ENCODE measurements at regions not wholly inside any gene's neighbourhood (a gene's known extent, or its start where the extent isn't known, plus 50 kb on each side); places are given as distances from the start of the nearest gene placed in this dataset.
"Not testable (repeated sequence)": the region's sequence is repeated elsewhere in the genome, so short reads cannot be mapped to it uniquely, and the experiment has no call there.

DNA sequence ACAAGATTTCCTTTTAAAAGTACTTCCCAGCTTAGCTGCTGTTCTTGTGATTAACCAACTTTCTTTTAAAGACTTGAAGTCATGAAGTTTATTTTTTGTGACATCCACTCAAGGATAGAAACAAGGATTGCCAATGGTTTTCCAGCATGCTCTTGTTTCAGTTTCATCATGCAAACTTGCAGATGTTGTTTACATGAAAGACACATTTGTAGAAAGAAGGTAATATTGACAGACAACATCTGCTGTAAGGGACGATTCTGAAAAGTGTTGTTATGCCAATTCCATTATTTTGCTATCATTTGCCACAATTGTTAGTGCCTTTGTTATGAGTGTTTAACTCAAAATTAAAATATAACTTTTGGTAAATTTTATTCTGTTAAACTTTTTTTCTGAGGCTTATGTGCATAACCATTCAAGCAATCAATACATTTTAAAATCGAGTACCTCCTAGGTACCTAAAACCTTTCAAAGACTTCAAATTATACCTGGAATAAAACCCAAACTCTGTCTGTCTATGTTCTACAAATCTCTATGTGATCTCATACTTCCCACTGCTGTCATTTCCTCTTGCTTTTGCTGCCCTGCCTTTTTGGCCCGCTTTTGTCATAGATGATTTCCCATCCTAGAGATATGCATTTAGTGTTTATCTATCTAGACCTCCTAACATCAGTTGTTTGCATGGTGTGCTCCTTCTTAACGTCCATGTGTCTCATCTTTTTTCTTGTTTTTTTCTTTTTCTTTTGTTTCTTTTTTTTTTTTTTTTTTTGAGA is 630.4 kb downstream of the NR2F2 start:
- H3K9ac ChIP-seq (ENCODE audit: low read length) = no peak overlapping the region
- no peaks in the 10 kb centered on the region for H3K9me3 ChIP-seq (ENCODE audit: control insufficient read depth, insufficient read depth, low read depth, low read length)
- H3K4me1 ChIP-seq (ENCODE audit: control insufficient read depth, insufficient read depth, low read length) = no peaks in the 10 kb centered on the region
- no peaks in the 10 kb centered on the region for H3K36me3 ChIP-seq (ENCODE audit: control insufficient read depth, insufficient read depth, low read length)
- H3K27me3 ChIP-seq (ENCODE audit: control insufficient read depth, insufficient read depth, low read length) = no peaks in the 10 kb centered on the region
- no peak overlapping the region for H3K4me3 ChIP-seq (ENCODE audit: low read depth, low read length)
- H3K27ac ChIP-seq (ENCODE audit: low read depth, low read length) = no peak overlapping the region

DNA sequence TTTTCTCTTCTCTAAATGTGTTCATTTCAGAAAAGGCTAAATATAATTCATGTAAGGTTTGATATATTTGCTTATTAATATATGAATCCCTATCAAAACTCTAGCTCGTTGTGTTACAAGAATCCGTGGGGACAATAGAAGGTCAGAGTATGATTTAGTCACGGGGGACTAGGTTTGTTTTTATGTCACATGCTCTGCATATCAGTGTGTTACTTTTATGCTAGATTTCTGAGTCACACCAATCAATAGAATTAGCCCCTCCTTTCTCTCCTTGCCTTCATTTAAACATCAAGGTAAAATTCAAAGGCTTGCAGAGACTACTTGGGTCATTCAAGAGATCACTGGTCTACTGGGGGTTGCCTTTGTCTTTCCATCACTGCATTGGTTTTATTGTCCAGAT is 636.1 kb downstream of the NR2F2 start:
- Histone ChIP-seq H3K27me3 (ENCODE audit: control insufficient read depth, insufficient read depth, low read length) (no peaks in the 10 kb centered on the region), H3K4me3 (ENCODE audit: low read depth, low read length) (no peak overlapping the region), H3K27ac (ENCODE audit: low read depth, low read length) (no peak overlapping the region), H3K4me1 (ENCODE audit: control insufficient read depth, insufficient read depth, low read length) (peaks cover 11% of the 10 kb centered on the region), H3K9me3 (ENCODE audit: control insufficient read depth, insufficient read depth, low read depth, low read length) (no peaks in the 10 kb centered on the region), H3K36me3 (ENCODE audit: control insufficient read depth, insufficient read depth, low read length) (no peaks in the 10 kb centered on the region), H3K9ac (ENCODE audit: low read length) (no peak overlapping the region)

DNA sequence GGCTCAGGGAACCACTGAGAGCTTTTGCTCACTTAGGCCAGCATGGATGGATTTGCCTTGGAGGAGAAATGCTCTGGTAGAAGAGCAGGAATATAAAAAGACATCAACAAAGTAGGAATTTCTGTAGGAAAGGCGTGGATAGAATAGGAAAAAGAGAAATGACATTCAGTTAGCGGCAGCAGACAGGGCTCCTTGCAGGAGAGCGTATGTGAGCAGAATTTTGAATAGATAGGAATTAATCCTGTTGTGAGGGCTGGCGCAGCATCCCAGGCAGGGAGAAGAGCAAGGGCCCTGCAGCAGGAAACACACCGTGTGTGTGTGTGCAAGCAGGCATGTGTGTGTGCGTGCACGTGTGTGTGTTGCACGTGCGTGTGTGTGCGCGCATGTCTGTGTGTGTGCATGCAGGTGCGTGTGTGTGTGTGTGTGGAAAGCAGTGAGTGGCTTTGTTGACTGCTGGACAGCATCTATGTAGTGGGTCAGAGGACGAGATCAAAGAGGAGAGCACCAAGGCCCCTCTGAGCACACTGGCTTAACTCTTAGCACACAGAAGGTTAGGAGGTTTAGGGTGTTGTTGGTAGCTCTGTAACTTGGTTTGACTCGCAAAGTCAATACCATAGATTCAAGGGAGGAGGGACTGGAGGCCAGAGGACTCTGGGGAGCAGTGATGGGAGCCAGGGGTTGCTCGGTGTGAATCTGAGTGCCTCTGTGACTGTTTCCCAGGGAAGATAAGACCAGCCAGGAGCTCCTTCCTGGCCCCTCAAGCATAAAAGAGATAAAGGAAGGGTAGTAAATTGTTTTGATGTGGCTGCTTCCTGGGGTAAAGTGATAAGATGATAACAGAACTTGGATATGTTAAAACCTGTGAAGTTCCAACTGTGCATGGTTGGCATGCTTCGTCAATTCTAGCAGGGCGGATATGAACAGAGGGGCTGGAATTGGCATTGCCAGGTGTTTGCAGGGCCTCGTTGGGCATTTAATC is 639.5 kb downstream of the NR2F2 start:
- no peaks in the 10 kb centered on the region for H3K36me3 ChIP-seq (ENCODE audit: control insufficient read depth, insufficient read depth, low read length)
- H3K9me3 ChIP-seq (ENCODE audit: control insufficient read depth, insufficient read depth, low read depth, low read length) = no peaks in the 10 kb centered on the region
- H3K27me3 ChIP-seq (ENCODE audit: control insufficient read depth, insufficient read depth, low read length) = no peaks in the 10 kb centered on the region
- H3K27ac ChIP-seq (ENCODE audit: low read depth, low read length) = no peak overlapping the region
- peaks cover 11% of the 10 kb centered on the region for H3K4me1 ChIP-seq (ENCODE audit: control insufficient read depth, insufficient read depth, low read length)
- no peak overlapping the region for H3K4me3 ChIP-seq (ENCODE audit: low read depth, low read length)
- no peak overlapping the region for H3K9ac ChIP-seq (ENCODE audit: low read length)

DNA sequence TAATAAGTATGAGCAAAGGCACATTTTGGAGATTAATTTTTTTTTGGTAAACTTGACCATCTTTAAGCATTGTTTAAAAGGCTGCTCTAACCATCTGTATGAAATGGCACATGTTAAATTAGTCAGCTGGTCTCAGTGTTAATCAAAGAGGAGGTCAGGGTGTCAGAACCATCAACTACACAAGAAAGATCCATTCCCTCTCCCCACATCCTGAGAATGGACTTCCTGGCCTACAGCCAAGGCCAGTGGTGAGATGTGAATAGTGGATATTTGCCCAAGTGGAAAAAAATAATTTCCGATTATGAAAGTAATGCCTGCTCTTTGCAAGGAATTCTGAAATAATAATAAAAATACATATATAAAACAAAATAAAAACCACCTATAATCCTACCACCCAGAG is 641.7 kb downstream of the NR2F2 start:
- H3K4me3 ChIP-seq (ENCODE audit: low read depth, low read length) = no peak overlapping the region
- H3K36me3 ChIP-seq (ENCODE audit: control insufficient read depth, insufficient read depth, low read length) = no peaks in the 10 kb centered on the region
- H3K27me3 ChIP-seq (ENCODE audit: control insufficient read depth, insufficient read depth, low read length) = no peaks in the 10 kb centered on the region

DNA sequence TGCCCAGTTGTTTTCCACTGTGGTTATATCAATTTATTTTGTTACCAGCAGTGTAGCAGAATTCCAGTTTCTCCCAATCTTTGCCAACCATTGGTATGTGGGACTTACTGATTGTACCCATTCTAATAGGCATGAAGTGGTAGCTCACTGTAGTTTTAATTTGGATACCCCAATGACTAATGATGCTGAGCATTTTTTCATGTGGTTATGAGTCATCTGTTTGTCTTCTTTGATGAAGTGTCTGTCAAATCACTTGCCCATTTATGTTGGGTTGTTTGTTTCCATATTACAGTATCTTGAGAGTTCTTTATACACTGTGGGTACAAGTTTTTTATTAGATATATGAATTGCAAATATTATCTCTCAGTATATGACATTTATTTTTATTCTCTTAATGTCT is 644.3 kb downstream of the NR2F2 start:
- Histone ChIP-seq H3K36me3 (ENCODE audit: control insufficient read depth, insufficient read depth, low read length) (no peaks in the 10 kb centered on the region), H3K4me3 (ENCODE audit: low read depth, low read length) (no peak overlapping the region), H3K27me3 (ENCODE audit: control insufficient read depth, insufficient read depth, low read length) (no peaks in the 10 kb centered on the region), H3K9me3 (ENCODE audit: control insufficient read depth, insufficient read depth, low read depth, low read length) (no peaks in the 10 kb centered on the region), H3K27ac (ENCODE audit: low read depth, low read length) (no peak overlapping the region), H3K4me1 (ENCODE audit: control insufficient read depth, insufficient read depth, low read length) (peaks cover 3% of the 10 kb centered on the region; the same call in 1 of the 2 replicates), H3K9ac (ENCODE audit: low read length) (no peak overlapping the region)

More for the DNA sequence above, 641.7 kb downstream of the NR2F2 start:
- Histone ChIP-seq H3K27ac (ENCODE audit: low read depth, low read length) (no peak overlapping the region), H3K4me1 (ENCODE audit: control insufficient read depth, insufficient read depth, low read length) (peaks cover 6% of the 10 kb centered on the region; the same call in 1 of the 2 replicates), H3K9ac (ENCODE audit: low read length) (no peak overlapping the region), H3K9me3 (ENCODE audit: control insufficient read depth, insufficient read depth, low read depth, low read length) (no peaks in the 10 kb centered on the region)

DNA sequence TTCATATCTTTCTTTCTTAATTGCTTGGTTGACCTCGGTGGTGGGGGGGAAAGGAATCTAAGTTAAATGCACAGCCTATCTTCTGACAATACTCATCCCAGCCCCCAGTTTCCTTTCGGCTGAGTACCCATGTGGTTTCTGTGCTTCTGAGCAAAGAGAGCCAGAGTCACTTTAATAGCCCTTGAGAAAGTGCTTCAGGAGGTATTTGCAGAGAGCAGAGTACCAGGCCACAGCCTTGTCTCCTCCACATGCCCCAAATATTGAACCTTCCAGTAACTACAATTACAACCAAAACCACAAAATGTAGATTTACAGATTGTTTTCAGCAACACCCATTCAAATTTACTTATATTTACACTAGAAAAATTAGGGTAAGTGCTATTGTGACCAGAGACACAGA is 647.4 kb downstream of the NR2F2 start:
- no peaks in the 10 kb centered on the region for H3K27me3 ChIP-seq (ENCODE audit: control insufficient read depth, insufficient read depth, low read length)

DNA sequence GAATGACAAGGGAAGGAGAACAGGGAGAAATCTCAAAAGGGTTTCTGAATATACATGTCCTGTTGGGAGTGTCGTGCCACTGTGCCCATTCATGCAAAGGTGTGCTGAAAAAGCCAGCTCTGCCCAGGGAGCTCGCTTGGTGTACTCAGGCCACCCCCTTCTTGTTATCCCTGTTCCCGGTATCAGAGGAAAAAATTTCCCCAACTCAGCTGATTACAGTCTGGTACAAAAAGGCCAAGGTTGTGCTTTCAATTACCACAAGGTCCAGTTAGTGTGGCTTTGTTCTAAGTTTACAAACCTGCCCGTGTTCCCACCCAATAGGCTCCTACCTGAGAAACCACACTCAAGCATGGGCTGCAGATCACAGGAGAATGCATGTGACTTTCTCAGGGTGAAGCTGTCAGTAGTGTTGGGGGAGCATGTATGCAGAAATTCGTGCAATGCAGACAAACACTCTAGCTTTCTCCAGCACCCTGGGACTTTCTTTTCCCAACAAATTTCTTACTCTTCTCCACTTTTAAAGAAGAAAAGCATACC is 648.5 kb downstream of the NR2F2 start:
- H3K36me3 ChIP-seq (ENCODE audit: control insufficient read depth, insufficient read depth, low read length) = no peaks in the 10 kb centered on the region
- H3K4me3 ChIP-seq (ENCODE audit: low read depth, low read length) = no peak overlapping the region
- H3K9ac ChIP-seq (ENCODE audit: low read length) = no peak overlapping the region
- peaks cover 5% of the 10 kb centered on the region for H3K27me3 ChIP-seq (ENCODE audit: control insufficient read depth, insufficient read depth, low read length)
- H3K9me3 ChIP-seq (ENCODE audit: control insufficient read depth, insufficient read depth, low read depth, low read length) = no peaks in the 10 kb centered on the region
- H3K4me1 ChIP-seq (ENCODE audit: control insufficient read depth, insufficient read depth, low read length) = no peaks in the 10 kb centered on the region; the same call in 1 of the 2 replicates
- H3K27ac ChIP-seq (ENCODE audit: low read depth, low read length) = no peak overlapping the region

More for the DNA sequence above, 647.4 kb downstream of the NR2F2 start:
- Histone ChIP-seq H3K9me3 (ENCODE audit: control insufficient read depth, insufficient read depth, low read depth, low read length) (no peaks in the 10 kb centered on the region), H3K9ac (ENCODE audit: low read length) (no peak overlapping the region), H3K4me3 (ENCODE audit: low read depth, low read length) (no peak overlapping the region), H3K4me1 (ENCODE audit: control insufficient read depth, insufficient read depth, low read length) (no peaks in the 10 kb centered on the region; the same call in 1 of the 2 replicates), H3K27ac (ENCODE audit: low read depth, low read length) (no peak overlapping the region), H3K36me3 (ENCODE audit: control insufficient read depth, insufficient read depth, low read length) (no peaks in the 10 kb centered on the region)

DNA sequence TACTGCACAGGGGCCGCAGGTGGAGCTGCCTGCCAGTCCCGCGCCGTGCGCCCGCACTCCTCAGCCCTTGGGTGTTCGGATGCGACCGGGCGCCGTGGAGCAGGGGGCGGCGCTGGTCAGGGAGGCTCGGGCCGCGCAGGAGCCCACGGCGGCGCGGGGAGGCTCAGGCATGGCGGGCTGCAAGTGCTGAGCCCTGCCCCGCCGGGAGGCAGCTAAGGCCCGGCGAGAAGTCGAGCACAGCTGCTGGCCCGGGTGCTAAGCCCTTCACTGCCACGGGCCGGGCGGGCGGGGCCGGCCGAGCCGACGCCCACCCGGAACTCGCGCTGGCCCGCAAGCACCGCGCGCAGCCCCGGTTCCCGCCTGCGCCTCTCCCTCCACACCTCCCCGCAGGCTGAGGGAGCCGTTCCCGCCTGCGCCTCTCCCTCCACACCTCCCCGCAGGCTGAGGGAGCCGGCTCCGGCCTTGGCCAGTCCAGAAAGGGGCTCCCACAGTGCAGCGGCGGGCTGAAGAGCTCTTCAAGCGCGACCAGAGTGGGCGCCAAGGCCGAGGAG is 653.7 kb downstream of the NR2F2 start:
- H3K27ac ChIP-seq (ENCODE audit: low read depth, low read length); H3K36me3 ChIP-seq (ENCODE audit: control insufficient read depth, insufficient read depth, low read length); H3K9me3 ChIP-seq (ENCODE audit: control insufficient read depth, insufficient read depth, low read depth, low read length); H3K9ac ChIP-seq (ENCODE audit: low read length); H3K4me1 ChIP-seq (ENCODE audit: control insufficient read depth, insufficient read depth, low read length): not testable (repeated sequence)
- Histone ChIP-seq H3K4me3 (ENCODE audit: low read depth, low read length) (peak overlapping the region; percentile 47), H3K27me3 (ENCODE audit: control insufficient read depth, insufficient read depth, low read length) (peaks cover 14% of the 10 kb centered on the region)

DNA sequence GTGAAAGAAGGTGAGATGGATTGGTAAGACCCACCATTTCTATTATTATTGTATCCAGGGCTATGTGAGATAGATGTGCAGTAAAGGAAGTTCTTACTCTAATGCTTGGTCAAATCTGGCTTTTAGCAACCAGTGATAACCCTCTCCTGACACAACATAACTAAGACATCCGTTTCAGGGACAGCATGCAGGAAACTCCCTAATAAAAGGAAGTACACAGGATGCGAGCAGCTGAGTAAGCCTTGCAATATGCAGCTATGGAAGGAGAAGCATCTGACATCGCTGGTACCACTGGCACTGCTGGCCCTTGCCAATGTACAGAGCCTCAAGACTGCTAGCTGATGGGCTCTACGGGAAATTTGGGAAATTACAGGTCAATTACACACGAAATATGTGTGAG is 662.3 kb downstream of the NR2F2 start:
- Histone ChIP-seq H3K9me3 (ENCODE audit: control insufficient read depth, insufficient read depth, low read depth, low read length) (peaks cover 2% of the 10 kb centered on the region; the same call in 1 of the 2 replicates), H3K4me3 (ENCODE audit: low read depth, low read length) (no peak overlapping the region), H3K36me3 (ENCODE audit: control insufficient read depth, insufficient read depth, low read length) (no peaks in the 10 kb centered on the region), H3K27ac (ENCODE audit: low read depth, low read length) (no peak overlapping the region), H3K4me1 (ENCODE audit: control insufficient read depth, insufficient read depth, low read length) (no peaks in the 10 kb centered on the region), H3K9ac (ENCODE audit: low read length) (no peak overlapping the region), H3K27me3 (ENCODE audit: control insufficient read depth, insufficient read depth, low read length) (peaks cover 9% of the 10 kb centered on the region)

DNA sequence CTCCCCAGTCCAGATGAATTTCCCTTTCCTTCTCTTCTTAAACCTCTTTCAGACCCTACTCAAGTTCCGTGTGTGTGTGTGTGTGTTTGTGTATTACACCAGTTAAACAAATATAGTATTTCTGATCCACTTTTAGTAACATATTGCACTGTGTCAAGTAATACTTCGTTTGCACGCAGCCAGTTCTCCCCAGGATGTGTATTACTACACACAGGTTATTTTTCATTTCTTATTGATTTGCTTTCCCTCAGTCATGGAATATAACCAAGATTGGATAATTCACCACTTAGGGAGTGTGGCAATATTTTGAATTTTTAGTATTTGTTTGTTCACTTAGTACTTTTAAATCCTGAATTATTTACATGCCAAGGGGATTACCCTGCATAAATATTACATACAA is 667.0 kb downstream of the NR2F2 start:
- H3K27ac ChIP-seq (ENCODE audit: low read depth, low read length) = no peak overlapping the region
- no peaks in the 10 kb centered on the region for H3K36me3 ChIP-seq (ENCODE audit: control insufficient read depth, insufficient read depth, low read length)
- H3K4me1 ChIP-seq (ENCODE audit: control insufficient read depth, insufficient read depth, low read length) = peaks cover 3% of the 10 kb centered on the region; the same call in 1 of the 2 replicates
- H3K9me3 ChIP-seq (ENCODE audit: control insufficient read depth, insufficient read depth, low read depth, low read length) = no peaks in the 10 kb centered on the region
- H3K4me3 ChIP-seq (ENCODE audit: low read depth, low read length) = no peak overlapping the region
- H3K27me3 ChIP-seq (ENCODE audit: control insufficient read depth, insufficient read depth, low read length) = peaks cover 37% of the 10 kb centered on the region
- H3K9ac ChIP-seq (ENCODE audit: low read length) = no peak overlapping the region
